Keratinocyte (primary cell): ENCODE measurements at regions not wholly inside any gene's neighbourhood (a gene's known extent, or its start where the extent isn't known, plus 50 kb on each side); places are given as distances from the start of the nearest gene placed in this dataset.

ENCODE experiments used
- CTCF ChIP-seq, 3 experiments: IDR thresholded peaks in 1 of 3; conservative IDR thresholded peaks in 1 of 3; optimal IDR thresholded peaks in 1 of 3; 2 replicates in 2 of 3; 3 replicates in 1 of 3; pipeline versions ENCODE3 to v1.5.1; 2011; ENCODE audit warnings: low read length in 3 of 3, mild to moderate bottlenecking in 3 of 3, moderate library complexity in 2 of 3, control low read depth in 1 of 3, inconsistent platforms in 1 of 3; ENCODE audit not compliant: insufficient read depth in 2 of 3; ENCODE audit errors: extremely low read depth in 1 of 3
- EZH2 ChIP-seq: IDR thresholded peaks from one replicate; pipeline ENCODE4 v1.6.1; 2012; ENCODE audit warnings: inconsistent platforms, mild to moderate bottlenecking, low read length, moderate library complexity

- TF ChIP-seq CTCF (optimal IDR thresholded peaks at IDR 0.05 in 1 of 3, IDR thresholded peaks at IDR 0.05 in 1 of 3, conservative IDR thresholded peaks at IDR 0.05 in 1 of 3; ENCODE audit: extremely low read depth in 1 of 3, insufficient read depth in 2 of 3, low read length in 3 of 3) (no peak), EZH2 (no peak)
Measured at GRCh38 chr7:26008428-26008827, 143.6 kb upstream of the NFE2L3 start.
